ENCODE measurements at regions not wholly inside any gene's neighbourhood (a gene's known extent, or its start where the extent isn't known, plus 50 kb on each side); places are given as distances from the start of the nearest gene placed in this dataset.

- Histone ChIP-seq H3K27ac (no peak overlapping the region), H3K36me3 (no peaks in the 10 kb centered on the region), H3K27me3 (no peaks in the 10 kb centered on the region), H3K4me1 (no peaks in the 10 kb centered on the region), H3K4me3 (no peak overlapping the region), H3K9me3 (no peaks in the 10 kb centered on the region)
- TF ChIP-seq CTCF (IDR thresholded peaks at IDR 0.05) = no peak
- TF ChIP-seq POLR2A (IDR thresholded peaks at IDR 0.05) = no peak
- no peak for DNase-seq
- intact Hi-C loops (cut with DNase I; ENCODE audit: low total_unique reads) = no loop called here
These were observed 175.5 kb upstream of the PAPPA start for GRCh38 chr9:115978091-115978490.

GRCh38 chr9:115978659-115979096, 174.9 kb upstream of the PAPPA start:
- H3K9me3 ChIP-seq = no peaks in the 10 kb centered on the region
- no peaks in the 10 kb centered on the region for H3K4me1 ChIP-seq
- TF ChIP-seq POLR2A (IDR thresholded peaks at IDR 0.05) (no peak), CTCF (IDR thresholded peaks at IDR 0.05) (no peak)
- DNase-seq = no peak
- no peaks in the 10 kb centered on the region for H3K36me3 ChIP-seq
- intact Hi-C loops (cut with DNase I; ENCODE audit: low total_unique reads) = no loop called here
- H3K27ac ChIP-seq = no peak overlapping the region
- no peak overlapping the region for H3K4me3 ChIP-seq
- H3K27me3 ChIP-seq = no peaks in the 10 kb centered on the region

GRCh38 chr9:115980054-115980453, 173.5 kb upstream of the PAPPA start:
- H3K27me3 ChIP-seq = no peaks in the 10 kb centered on the region
- H3K27ac ChIP-seq = no peak overlapping the region
- TF ChIP-seq CTCF (IDR thresholded peaks at IDR 0.05) (no peak), POLR2A (IDR thresholded peaks at IDR 0.05) (no peak)
- intact Hi-C loops (cut with DNase I; ENCODE audit: low total_unique reads) = no loop called here
- DNase-seq = no peak
- H3K36me3 ChIP-seq = no peaks in the 10 kb centered on the region
- no peaks in the 10 kb centered on the region for H3K9me3 ChIP-seq
- H3K4me1 ChIP-seq = no peaks in the 10 kb centered on the region
- no peak overlapping the region for H3K4me3 ChIP-seq

GRCh38 chr9:115980502-115980901, 173.1 kb upstream of the PAPPA start:
- no peak for DNase-seq
- Histone ChIP-seq H3K4me1 (no peaks in the 10 kb centered on the region), H3K9me3 (no peaks in the 10 kb centered on the region), H3K27me3 (no peaks in the 10 kb centered on the region), H3K36me3 (no peaks in the 10 kb centered on the region), H3K27ac (no peak overlapping the region), H3K4me3 (no peak overlapping the region)
- intact Hi-C loops (cut with DNase I; ENCODE audit: low total_unique reads) = no loop called here
- TF ChIP-seq POLR2A (IDR thresholded peaks at IDR 0.05) = no peak
- no peak for TF ChIP-seq CTCF (IDR thresholded peaks at IDR 0.05)

- Histone ChIP-seq H3K36me3 (no peaks in the 10 kb centered on the region), H3K27me3 (no peaks in the 10 kb centered on the region), H3K4me1 (no peaks in the 10 kb centered on the region), H3K9me3 (no peaks in the 10 kb centered on the region), H3K27ac (no peak overlapping the region), H3K4me3 (no peak overlapping the region)
- no peak for TF ChIP-seq CTCF (IDR thresholded peaks at IDR 0.05)
- no peak for TF ChIP-seq POLR2A (IDR thresholded peaks at IDR 0.05)
- no peak for DNase-seq
- intact Hi-C loops (cut with DNase I; ENCODE audit: low total_unique reads) = no loop called here
These were observed 172.6 kb upstream of the PAPPA start for GRCh38 chr9:115980976-115981375.
